Ishikawa (cell line): ENCODE measurements at regions not wholly inside any gene's neighbourhood (a gene's known extent, or its start where the extent isn't known, plus 50 kb on each side); places are given as distances from the start of the nearest gene placed in this dataset.

Source experiments
- CEBPB ChIP-seq: IDR thresholded peaks from 2 replicates; pipeline ENCODE4 v1.6.1; 2012
- CREB1 ChIP-seq: IDR thresholded peaks from 2 replicates; pipeline ENCODE4 v1.6.1; 2012; ENCODE audit warnings: low read depth
- EGR1 ChIP-seq: IDR thresholded peaks from 2 replicates; pipeline ENCODE4 v1.6.1; 2012
- EP300 ChIP-seq: IDR thresholded peaks from 2 replicates; pipeline ENCODE4 v1.6.1; 2012; ENCODE audit warnings: borderline replicate concordance
- FOXM1 ChIP-seq: IDR thresholded peaks from 2 replicates; pipeline ENCODE4 v1.6.1; 2012; ENCODE audit warnings: low read depth, borderline replicate concordance
- NFIC ChIP-seq: IDR thresholded peaks from 2 replicates; pipeline ENCODE4 v1.6.1; 2012
- RAD21 ChIP-seq: IDR thresholded peaks from 2 replicates; pipeline ENCODE4 v1.6.1; 2012; ENCODE audit warnings: low read depth
- TAF1 ChIP-seq: IDR thresholded peaks from 2 replicates; pipeline ENCODE4 v1.6.1; 2012; ENCODE audit warnings: low read depth, mild to moderate bottlenecking
- TCF12 ChIP-seq: IDR thresholded peaks from 2 replicates; pipeline ENCODE4 v1.6.1; 2012; ENCODE audit warnings: low read depth
- TEAD4 ChIP-seq: IDR thresholded peaks from 2 replicates; pipeline ENCODE4 v1.6.1; 2012
- YY1 ChIP-seq: IDR thresholded peaks from 2 replicates; pipeline ENCODE4 v1.6.1; 2012; ENCODE audit warnings: low read depth
- ZBTB7A ChIP-seq: IDR thresholded peaks from 2 replicates; pipeline ENCODE4 v1.6.1; 2012; ENCODE audit warnings: low read depth
- TF ChIP-seq, protein P1 (sequence below): IDR thresholded peaks from 2 replicates; pipeline ENCODE4 v1.6.1; 2012; ENCODE audit warnings: low read depth, mild to moderate bottlenecking
- TF ChIP-seq, protein P2 (sequence below): IDR thresholded peaks from 2 replicates; pipeline ENCODE4 v1.6.1; 2012
- TF ChIP-seq, protein P3 (sequence below): IDR thresholded peaks from 2 replicates; pipeline ENCODE4 v1.6.1; 2012

DNA sequence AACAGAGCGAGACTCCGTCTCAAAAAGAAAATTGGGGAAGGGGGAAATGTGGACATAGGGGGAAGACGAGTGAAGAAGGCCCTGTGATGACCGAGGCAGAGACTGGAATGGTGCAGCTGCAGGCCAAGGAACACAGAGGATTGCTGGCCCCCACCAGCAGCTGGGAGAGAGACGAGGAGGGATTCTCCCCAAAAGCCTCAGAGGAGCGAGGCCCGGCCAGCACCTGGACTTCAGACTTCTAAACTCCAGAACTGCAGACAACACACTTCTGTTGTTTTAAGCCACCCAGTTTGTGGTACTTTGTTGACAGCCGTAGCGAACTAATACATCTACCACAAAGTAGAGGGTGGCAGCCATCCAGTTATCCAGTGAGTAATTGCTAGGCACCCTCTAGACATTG, 124.6 kb downstream of the ATPSCKMT start:
- TF ChIP-seq, protein P1, sequence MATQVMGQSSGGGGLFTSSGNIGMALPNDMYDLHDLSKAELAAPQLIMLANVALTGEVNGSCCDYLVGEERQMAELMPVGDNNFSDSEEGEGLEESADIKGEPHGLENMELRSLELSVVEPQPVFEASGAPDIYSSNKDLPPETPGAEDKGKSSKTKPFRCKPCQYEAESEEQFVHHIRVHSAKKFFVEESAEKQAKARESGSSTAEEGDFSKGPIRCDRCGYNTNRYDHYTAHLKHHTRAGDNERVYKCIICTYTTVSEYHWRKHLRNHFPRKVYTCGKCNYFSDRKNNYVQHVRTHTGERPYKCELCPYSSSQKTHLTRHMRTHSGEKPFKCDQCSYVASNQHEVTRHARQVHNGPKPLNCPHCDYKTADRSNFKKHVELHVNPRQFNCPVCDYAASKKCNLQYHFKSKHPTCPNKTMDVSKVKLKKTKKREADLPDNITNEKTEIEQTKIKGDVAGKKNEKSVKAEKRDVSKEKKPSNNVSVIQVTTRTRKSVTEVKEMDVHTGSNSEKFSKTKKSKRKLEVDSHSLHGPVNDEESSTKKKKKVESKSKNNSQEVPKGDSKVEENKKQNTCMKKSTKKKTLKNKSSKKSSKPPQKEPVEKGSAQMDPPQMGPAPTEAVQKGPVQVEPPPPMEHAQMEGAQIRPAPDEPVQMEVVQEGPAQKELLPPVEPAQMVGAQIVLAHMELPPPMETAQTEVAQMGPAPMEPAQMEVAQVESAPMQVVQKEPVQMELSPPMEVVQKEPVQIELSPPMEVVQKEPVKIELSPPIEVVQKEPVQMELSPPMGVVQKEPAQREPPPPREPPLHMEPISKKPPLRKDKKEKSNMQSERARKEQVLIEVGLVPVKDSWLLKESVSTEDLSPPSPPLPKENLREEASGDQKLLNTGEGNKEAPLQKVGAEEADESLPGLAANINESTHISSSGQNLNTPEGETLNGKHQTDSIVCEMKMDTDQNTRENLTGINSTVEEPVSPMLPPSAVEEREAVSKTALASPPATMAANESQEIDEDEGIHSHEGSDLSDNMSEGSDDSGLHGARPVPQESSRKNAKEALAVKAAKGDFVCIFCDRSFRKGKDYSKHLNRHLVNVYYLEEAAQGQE, result no peak
- TF ChIP-seq, protein P2, sequence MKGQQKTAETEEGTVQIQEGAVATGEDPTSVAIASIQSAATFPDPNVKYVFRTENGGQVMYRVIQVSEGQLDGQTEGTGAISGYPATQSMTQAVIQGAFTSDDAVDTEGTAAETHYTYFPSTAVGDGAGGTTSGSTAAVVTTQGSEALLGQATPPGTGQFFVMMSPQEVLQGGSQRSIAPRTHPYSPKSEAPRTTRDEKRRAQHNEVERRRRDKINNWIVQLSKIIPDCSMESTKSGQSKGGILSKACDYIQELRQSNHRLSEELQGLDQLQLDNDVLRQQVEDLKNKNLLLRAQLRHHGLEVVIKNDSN, result no peak
- TF ChIP-seq ZBTB7A (no peak), TCF12 (no peak), EP300 (no peak), TEAD4 (no peak), CEBPB (no peak), FOXM1 (no peak), CREB1 (no peak), YY1 (no peak), TAF1 (no peak), RAD21 (no peak), EGR1 (no peak)
- TF ChIP-seq, protein P3, sequence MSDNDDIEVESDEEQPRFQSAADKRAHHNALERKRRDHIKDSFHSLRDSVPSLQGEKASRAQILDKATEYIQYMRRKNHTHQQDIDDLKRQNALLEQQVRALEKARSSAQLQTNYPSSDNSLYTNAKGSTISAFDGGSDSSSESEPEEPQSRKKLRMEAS, result no peak

DNA sequence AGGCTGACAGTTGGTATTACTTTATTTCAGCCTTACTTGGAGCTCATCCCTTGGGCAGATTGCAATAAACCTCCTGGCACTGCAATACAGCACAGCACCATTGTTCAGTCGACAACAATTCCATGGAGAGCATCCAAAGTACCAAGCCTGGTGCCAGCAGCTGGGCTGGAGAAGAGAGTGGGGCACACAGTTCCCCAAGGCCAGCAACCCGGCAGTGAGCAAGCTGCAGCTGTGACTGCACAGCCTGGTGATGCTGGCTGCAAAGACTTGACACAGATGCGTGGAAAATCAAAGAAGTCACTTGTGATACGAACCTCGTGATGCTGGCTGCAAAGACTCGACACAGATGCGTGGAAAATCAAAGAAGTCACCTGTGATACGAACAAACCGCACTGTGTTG, 125.4 kb downstream of the ATPSCKMT start:
- TF ChIP-seq, protein P2, result no peak
- TF ChIP-seq CEBPB (no peak), CREB1 (no peak), EGR1 (no peak)

DNA sequence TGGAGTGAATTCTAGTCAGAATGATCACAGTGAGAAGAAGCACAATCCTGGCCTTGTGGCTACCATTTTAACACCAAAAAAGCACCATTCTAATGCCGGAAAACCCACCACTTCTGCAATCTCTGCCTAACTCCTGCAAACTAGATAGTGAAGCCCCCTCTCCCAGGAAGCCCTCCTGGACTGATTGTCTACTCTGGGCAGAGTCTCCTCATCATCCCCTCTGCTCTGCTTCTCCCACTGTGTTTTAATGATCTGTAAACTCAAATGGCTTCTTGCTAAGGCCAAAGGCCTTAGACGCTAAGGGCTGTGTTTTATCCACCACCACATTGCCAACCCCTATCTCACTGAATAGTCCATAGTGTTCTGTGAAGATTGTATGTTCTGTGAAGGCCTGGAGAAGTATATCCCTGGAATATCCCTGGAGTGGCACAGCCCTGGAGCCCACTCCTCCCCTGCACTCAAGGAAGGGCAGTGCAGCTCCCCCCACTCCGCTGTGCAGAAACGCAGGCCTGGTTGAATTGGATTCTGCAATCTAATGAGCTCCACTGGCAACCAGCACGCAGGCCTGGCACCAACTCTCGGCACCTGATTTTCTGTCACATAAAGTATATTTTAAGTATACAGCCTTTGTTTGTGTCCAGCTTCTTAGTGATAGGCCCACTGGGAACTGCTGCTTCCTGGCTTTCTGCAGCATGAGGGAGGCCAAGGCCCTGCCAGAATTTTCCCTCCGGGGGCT, 126.3 kb downstream of the ATPSCKMT start:
- TF ChIP-seq TEAD4 (no peak), RAD21 (no peak), EGR1 (no peak), ZBTB7A (no peak)
- TF ChIP-seq, protein P3, result no peak

DNA sequence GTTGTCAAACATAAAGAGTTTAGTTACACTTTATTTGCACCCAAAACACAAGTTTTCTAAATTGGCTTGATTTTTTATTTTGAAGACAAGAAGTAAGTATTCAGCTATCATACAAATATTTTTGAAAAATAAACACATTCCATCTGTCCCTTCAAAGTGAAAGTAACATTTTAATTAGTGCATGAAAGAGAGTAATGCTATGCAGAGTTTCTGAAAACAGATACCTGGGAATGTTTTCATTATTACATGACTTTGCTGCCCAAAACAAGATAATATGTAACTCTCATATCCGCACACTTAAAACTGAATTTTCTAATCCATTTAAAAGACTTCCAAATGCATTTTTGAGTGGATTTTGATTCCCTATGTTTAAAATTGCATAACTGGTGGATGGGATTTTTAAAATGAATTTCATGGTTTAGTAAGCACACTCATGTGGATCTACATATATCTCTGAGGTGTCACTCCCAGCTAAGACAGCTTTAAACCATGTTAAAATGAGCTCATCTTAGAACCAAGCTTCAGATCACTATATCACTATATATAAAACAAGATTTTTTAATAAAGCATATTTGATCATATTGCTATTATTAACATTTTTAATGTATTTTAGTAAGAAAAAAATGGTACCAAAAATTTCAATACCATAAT, 127.5 kb downstream of the ATPSCKMT start:
- TF ChIP-seq TAF1 (no peak), EGR1 (no peak), CEBPB (no peak), NFIC (no peak), RAD21 (no peak), YY1 (no peak), TCF12 (no peak), CREB1 (no peak), EP300 (no peak), ZBTB7A (no peak)
- TF ChIP-seq, protein P3, result no peak
- TF ChIP-seq, protein P2, result no peak

DNA sequence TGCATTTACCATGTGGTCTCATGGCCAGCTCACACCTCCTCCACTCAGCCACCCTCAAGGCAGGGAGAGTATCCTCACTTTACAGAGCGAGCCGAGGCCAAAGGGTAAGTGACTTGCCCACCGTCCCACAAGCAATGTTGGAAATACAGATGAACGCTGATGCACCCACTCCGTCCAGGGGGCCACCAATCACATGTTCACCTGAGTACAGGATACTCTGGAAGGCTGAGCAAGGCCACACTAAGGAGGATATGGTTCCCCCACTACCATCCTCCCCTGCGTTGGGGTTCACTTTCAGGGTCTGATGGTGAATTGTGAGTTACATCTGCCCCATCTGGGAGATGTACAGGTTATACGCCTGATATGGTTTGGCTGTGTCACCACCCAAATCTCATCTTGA, 128.8 kb downstream of the ATPSCKMT start:
- TF ChIP-seq EGR1, result no peak
- TF ChIP-seq TCF12, result no peak
- TF ChIP-seq, protein P1, result no peak
- no peak for TF ChIP-seq RAD21
- TF ChIP-seq EP300, result no peak
- TF ChIP-seq ZBTB7A, result no peak
- TF ChIP-seq TAF1, result no peak
- TF ChIP-seq FOXM1, result no peak
- TF ChIP-seq, protein P3, result no peak
- no peak for TF ChIP-seq CEBPB
